Activated naive CD4-positive, alpha-beta T cell treated with Interleukin-2 at 50 U/mL for 16 hours (primary cell): ENCODE measurements at regions not wholly inside any gene's neighbourhood (a gene's known extent, or its start where the extent isn't known, plus 50 kb on each side); places are given as distances from the start of the nearest gene placed in this dataset.
"Not testable (repeated sequence)": the region's sequence is repeated elsewhere in the genome, so short reads cannot be mapped to it uniquely, and the experiment has no call there.

Experiments used
- DNase-seq: peaks from one replicate; pipeline ENCODE4 v3.0.0-alpha.2; 2020

- DNase-seq, result no peak
Measured at GRCh38 chr12:74689071-74689655, 151.5 kb downstream of the ATXN7L3B start.

GRCh38 chr12:74689929-74690328 is 152.3 kb downstream of the ATXN7L3B start:
- DNase-seq, result no peak

GRCh38 chr12:74719447-74719846 is 181.8 kb downstream of the ATXN7L3B start:
- DNase-seq, result no peak

GRCh38 chr12:74722709-74723108 is 185.1 kb downstream of the ATXN7L3B start:
- DNase-seq, result no peak

- no peak for DNase-seq
Measured at GRCh38 chr12:74725154-74725553, 187.5 kb downstream of the ATXN7L3B start.

GRCh38 chr12:74728006-74728405 is 190.4 kb downstream of the ATXN7L3B start:
- DNase-seq, result no peak

GRCh38 chr12:74732164-74732784 is 194.6 kb downstream of the ATXN7L3B start:
- no peak for DNase-seq

- no peak for DNase-seq
Measured at GRCh38 chr12:74732826-74733225, 195.2 kb downstream of the ATXN7L3B start.

- DNase-seq, result no peak
Measured at GRCh38 chr12:74741112-74741511, 203.5 kb downstream of the ATXN7L3B start.

- DNase-seq, result no peak
Measured at GRCh38 chr12:74747305-74747704, 209.7 kb downstream of the ATXN7L3B start.

- DNase-seq, result no peak
Measured at GRCh38 chr12:74751441-74751840, 213.8 kb downstream of the ATXN7L3B start.

GRCh38 chr12:74752215-74752614 is 214.6 kb downstream of the ATXN7L3B start:
- no peak for DNase-seq

GRCh38 chr12:74770552-74770951 is 232.9 kb downstream of the ATXN7L3B start:
- no peak for DNase-seq

GRCh38 chr12:74775276-74775675 is 237.6 kb downstream of the ATXN7L3B start:
- DNase-seq, result no peak

GRCh38 chr12:74776378-74776777 is 238.7 kb downstream of the ATXN7L3B start:
- no peak for DNase-seq

- DNase-seq, result no peak
Measured at GRCh38 chr12:74780182-74780849, 242.7 kb downstream of the ATXN7L3B start.

GRCh38 chr12:74780850-74781241 is 243.2 kb downstream of the ATXN7L3B start:
- not testable (repeated sequence) for DNase-seq

- DNase-seq, result no peak
Measured at GRCh38 chr12:74781991-74782485, 244.4 kb downstream of the ATXN7L3B start.

- DNase-seq, result no peak
Measured at GRCh38 chr12:74790931-74791330, 253.3 kb downstream of the ATXN7L3B start.

- no peak for DNase-seq
Measured at GRCh38 chr12:74791365-74791764, 253.7 kb downstream of the ATXN7L3B start.

GRCh38 chr12:74794522-74794921 is 256.9 kb downstream of the ATXN7L3B start:
- DNase-seq, result no peak

GRCh38 chr12:74801625-74802024 is 264.0 kb downstream of the ATXN7L3B start:
- no peak for DNase-seq

- no peak for DNase-seq
Measured at GRCh38 chr12:74816398-74817175, 279.0 kb downstream of the ATXN7L3B start.
